H1 (cell line): ENCODE measurements at regions not wholly inside any gene's neighbourhood (a gene's known extent, or its start where the extent isn't known, plus 50 kb on each side); places are given as distances from the start of the nearest gene placed in this dataset.

ENCODE experiments used
- EZH2 ChIP-seq: fragments of 200-600 bp; sonication (generic); IDR thresholded peaks from 2 replicates; pipeline ENCODE4 v1.7.1; 2012; ENCODE audit warnings: low read depth, mild to moderate bottlenecking, moderate library complexity, low read length, inconsistent platforms; ENCODE audit not compliant: severe bottlenecking
- RBBP5 ChIP-seq: IDR thresholded peaks from 2 replicates; pipeline ENCODE4 v1.7.1; 2012; ENCODE audit warnings: low read depth, mild to moderate bottlenecking, inconsistent platforms, low read length, moderate library complexity, borderline replicate concordance

DNA sequence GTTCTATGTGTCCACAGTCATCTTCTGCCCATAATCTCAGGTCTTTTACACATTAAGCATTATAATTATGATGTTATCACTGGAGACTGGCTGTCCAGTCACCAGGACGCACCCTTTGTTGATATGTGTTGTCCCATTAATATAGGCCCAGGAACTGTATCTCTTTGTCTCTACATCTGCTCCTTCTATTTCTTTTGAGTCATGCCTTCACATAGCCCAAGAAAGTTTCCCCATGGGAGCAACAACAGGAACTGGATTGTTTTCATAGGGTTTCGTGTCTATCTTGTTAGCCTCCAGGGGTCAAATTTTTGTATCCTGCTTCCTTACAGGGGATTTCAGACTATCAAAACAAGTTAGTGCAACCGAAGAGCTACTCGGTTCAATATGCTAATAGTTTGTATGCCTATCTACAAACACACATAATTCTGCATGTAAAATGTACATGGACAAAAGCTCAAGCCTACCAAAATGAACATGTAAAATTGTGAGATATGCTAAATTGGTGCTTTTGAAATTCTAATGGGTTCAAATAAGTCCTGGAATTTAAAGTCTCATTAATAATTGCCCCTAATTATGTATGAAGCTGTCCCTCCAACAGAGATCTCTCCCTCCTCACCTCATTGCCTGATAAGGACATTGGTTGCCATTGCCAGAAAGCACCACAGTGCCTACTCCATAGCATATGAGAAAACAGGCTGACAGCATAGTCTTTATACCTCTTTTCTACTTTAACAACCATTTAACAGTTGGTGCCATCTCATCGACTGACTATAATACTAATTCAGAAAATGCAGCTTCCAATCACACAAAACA, 99.8 kb upstream of the DIO2 start (continued):
- TF ChIP-seq EZH2: no peak
- TF ChIP-seq RBBP5: no peak
- TF ChIP-seq, all 59 proteins: peak for 0
